CD4-positive, alpha-beta T cell treated with Interleukin-21 for 1 hour (primary cell): ENCODE measurements at regions not wholly inside any gene's neighbourhood (a gene's known extent, or its start where the extent isn't known, plus 50 kb on each side); places are given as distances from the start of the nearest gene placed in this dataset.

Experiments used
- DNase-seq: peaks from one replicate; pipeline ENCODE4 v3.0.0-alpha.2; 2020

GRCh38 chr5:40413743-40414142 is 266.0 kb upstream of the PTGER4 start:
- DNase-seq: no peak

GRCh38 chr5:40412771-40413170 is 266.9 kb upstream of the PTGER4 start:
- DNase-seq: no peak

GRCh38 chr5:40410964-40411635 is 268.6 kb upstream of the PTGER4 start:
- peak; percentile 54 for DNase-seq

GRCh38 chr5:40410231-40410861 is 269.4 kb upstream of the PTGER4 start:
- peak; percentile 95 for DNase-seq

- peak; percentile 65 for DNase-seq
Measured at GRCh38 chr5:40409601-40410000, 270.1 kb upstream of the PTGER4 start.

- DNase-seq: peak; percentile 67
Measured at GRCh38 chr5:40406741-40407211, 272.9 kb upstream of the PTGER4 start.

GRCh38 chr5:40405996-40406740 is 273.5 kb upstream of the PTGER4 start:
- DNase-seq: peak; percentile 81

GRCh38 chr5:40405230-40405629 is 274.5 kb upstream of the PTGER4 start:
- peak; percentile 27 for DNase-seq

- peak; percentile 64 for DNase-seq
Measured at GRCh38 chr5:40404613-40405012, 275.1 kb upstream of the PTGER4 start.

GRCh38 chr5:40402007-40402364 is 277.7 kb upstream of the PTGER4 start:
- no peak for DNase-seq

GRCh38 chr5:40401284-40402006 is 278.3 kb upstream of the PTGER4 start:
- DNase-seq: no peak

- no peak for DNase-seq
Measured at GRCh38 chr5:40400245-40400644, 279.5 kb upstream of the PTGER4 start.

- DNase-seq: no peak
Measured at GRCh38 chr5:40399349-40399748, 280.4 kb upstream of the PTGER4 start.

GRCh38 chr5:40397976-40398375 is 281.7 kb upstream of the PTGER4 start:
- DNase-seq: no peak

GRCh38 chr5:40397091-40397490 is 282.6 kb upstream of the PTGER4 start:
- DNase-seq: no peak

GRCh38 chr5:40396317-40396716 is 283.4 kb upstream of the PTGER4 start:
- DNase-seq: no peak

- DNase-seq: no peak
Measured at GRCh38 chr5:40395251-40395650, 284.5 kb upstream of the PTGER4 start.

GRCh38 chr5:40394698-40395097 is 285.0 kb upstream of the PTGER4 start:
- no peak for DNase-seq

GRCh38 chr5:40391642-40392041 is 288.1 kb upstream of the PTGER4 start:
- peak; percentile 29 for DNase-seq

GRCh38 chr5:40390281-40391149 is 289.2 kb upstream of the PTGER4 start:
- peak; percentile 65 for DNase-seq

GRCh38 chr5:40389591-40389990 is 290.1 kb upstream of the PTGER4 start:
- DNase-seq: no peak

- peak; percentile 62 for DNase-seq
Measured at GRCh38 chr5:40386289-40386688, 293.4 kb upstream of the PTGER4 start.
